ENCODE measurements at regions not wholly inside any gene's neighbourhood (a gene's known extent, or its start where the extent isn't known, plus 50 kb on each side); places are given as distances from the start of the nearest gene placed in this dataset.
A peak's percentile ranks its signal among the peaks of the same experiment; 100 is the strongest.

DNA sequence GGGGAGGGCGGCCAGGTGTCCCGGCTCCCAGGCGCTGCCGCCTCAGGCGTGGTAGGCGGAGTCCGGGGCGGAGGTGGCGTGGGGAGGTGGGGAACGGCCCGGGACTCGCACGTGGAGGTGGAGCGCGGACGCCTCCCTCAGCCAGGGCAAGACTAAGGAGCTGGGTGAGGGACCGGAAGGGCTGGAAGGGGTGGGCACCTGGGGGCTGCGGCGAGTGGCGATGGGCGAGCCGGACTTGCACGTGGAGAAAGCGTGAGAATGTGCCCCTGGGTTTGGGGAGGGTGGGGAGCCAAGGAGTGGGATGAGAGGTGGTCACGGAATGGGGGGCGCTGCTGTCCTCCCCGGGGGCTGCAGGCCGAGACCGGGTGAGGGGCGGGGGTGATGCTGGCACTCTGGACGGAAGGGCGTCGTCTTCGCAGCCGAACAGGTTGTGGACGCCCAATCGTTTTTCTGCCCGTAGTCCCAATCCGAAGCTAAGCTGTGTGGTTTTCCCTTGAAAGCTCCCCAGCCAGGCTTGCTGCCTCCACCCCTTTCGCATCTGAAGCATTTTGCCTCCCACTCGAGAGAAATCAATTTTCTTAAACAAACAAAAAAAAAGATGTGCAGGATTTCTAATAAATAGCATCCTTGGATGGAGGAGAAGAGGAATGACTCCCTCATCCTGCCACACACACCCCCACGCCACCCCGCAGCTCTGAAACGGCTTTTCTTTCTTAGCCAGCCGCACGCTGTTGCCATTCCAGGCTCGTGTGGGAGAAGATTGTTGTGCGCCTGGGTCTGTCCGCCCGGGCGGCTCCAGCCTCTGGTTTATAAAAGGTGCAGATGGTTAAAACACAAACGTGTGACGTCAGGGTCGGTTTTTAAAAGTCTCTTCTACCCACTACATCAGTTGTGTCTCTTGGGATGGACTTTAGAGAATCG is 62.5 kb upstream of the ANKRD28 start:
- Histone ChIP-seq H3K79me2 (ENCODE audit: insufficient read depth, low read depth) (peaks cover 13% of the 10 kb centered on the region; the same call in 1 of the 2 replicates), H4K20me1 (ENCODE audit: insufficient read depth) (no peaks in the 10 kb centered on the region), H3K4me3 (IDR thresholded peaks at IDR 0.05; ENCODE audit: insufficient read depth, low read depth, low read length) (peak overlapping the region; percentile 71), H3K9ac (peak overlapping the region; percentile 66; the same call in 1 of the 2 replicates), H2AFZ (ENCODE audit: low read depth) (peak overlapping the region; percentile 69), H3K4me1 (ENCODE audit: low read depth, poor library complexity, severe bottlenecking) (peaks cover 10% of the 10 kb centered on the region), H3K4me2 (peak overlapping the region; percentile 64), H3K27me3 (ENCODE audit: insufficient read depth, low read depth) (no peaks in the 10 kb centered on the region), H3K27ac (peak overlapping the region; percentile 51; the same call in 1 of the 2 replicates), H3K36me3 (ENCODE audit: insufficient read depth) (no peaks in the 10 kb centered on the region)
- no peak for TF ChIP-seq CTCF (conservative IDR thresholded peaks at IDR 0.05; ENCODE audit: low read depth, low read length)

GRCh38 chr3:15861163-15861562 is 63.4 kb upstream of the ANKRD28 start:
- H3K4me2 ChIP-seq: peak overlapping the region; percentile 64; the same call in 1 of the 2 replicates
- no peak overlapping the region for H3K9ac ChIP-seq
- peaks cover 13% of the 10 kb centered on the region; the same call in 1 of the 2 replicates for H3K79me2 ChIP-seq (ENCODE audit: insufficient read depth, low read depth)
- H3K27ac ChIP-seq: no peak overlapping the region
- no peaks in the 10 kb centered on the region for H3K27me3 ChIP-seq (ENCODE audit: insufficient read depth, low read depth)
- no peak for TF ChIP-seq CTCF (conservative IDR thresholded peaks at IDR 0.05; ENCODE audit: low read depth, low read length)
- H3K4me3 ChIP-seq (IDR thresholded peaks at IDR 0.05; ENCODE audit: insufficient read depth, low read depth, low read length): peak overlapping the region; percentile 15
- no peaks in the 10 kb centered on the region for H3K36me3 ChIP-seq (ENCODE audit: insufficient read depth)
- no peak overlapping the region for H2AFZ ChIP-seq (ENCODE audit: low read depth)
- no peaks in the 10 kb centered on the region for H4K20me1 ChIP-seq (ENCODE audit: insufficient read depth)
- peaks cover 10% of the 10 kb centered on the region for H3K4me1 ChIP-seq (ENCODE audit: low read depth, poor library complexity, severe bottlenecking)

DNA sequence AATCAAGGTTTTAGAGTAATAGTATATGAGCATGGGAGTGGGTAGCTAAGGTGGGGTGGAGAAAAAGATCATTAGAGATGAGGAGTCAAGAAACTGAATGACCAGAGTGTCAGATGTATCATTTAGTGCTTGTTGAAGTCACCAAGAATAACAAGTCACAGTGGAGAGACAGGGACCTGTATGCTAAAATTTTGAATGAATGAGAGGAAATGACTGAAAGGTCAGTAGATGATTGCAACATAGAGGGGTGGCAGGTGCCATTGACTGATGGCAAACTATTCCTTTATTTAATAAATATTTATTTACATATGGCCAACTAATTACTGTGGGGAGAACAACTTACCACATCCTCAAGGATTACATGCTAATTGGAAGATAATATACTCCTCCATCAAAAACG is 75.0 kb upstream of the ANKRD28 start:
- H2AFZ ChIP-seq (ENCODE audit: low read depth): no peak overlapping the region
- no peak overlapping the region for H3K9ac ChIP-seq
- no peaks in the 10 kb centered on the region for H3K27me3 ChIP-seq (ENCODE audit: insufficient read depth, low read depth)
- TF ChIP-seq CTCF (conservative IDR thresholded peaks at IDR 0.05; ENCODE audit: low read depth, low read length): no peak
- H3K27ac ChIP-seq: no peak overlapping the region
- H3K4me2 ChIP-seq: no peak overlapping the region
- no peaks in the 10 kb centered on the region for H3K36me3 ChIP-seq (ENCODE audit: insufficient read depth)
- H3K79me2 ChIP-seq (ENCODE audit: insufficient read depth, low read depth): no peaks in the 10 kb centered on the region
- no peaks in the 10 kb centered on the region for H3K4me1 ChIP-seq (ENCODE audit: low read depth, poor library complexity, severe bottlenecking)
- no peak overlapping the region for H3K4me3 ChIP-seq (IDR thresholded peaks at IDR 0.05; ENCODE audit: insufficient read depth, low read depth, low read length)
- H4K20me1 ChIP-seq (ENCODE audit: insufficient read depth): no peaks in the 10 kb centered on the region

GRCh38 chr3:15873415-15873814 is 75.6 kb upstream of the ANKRD28 start:
- Histone ChIP-seq H2AFZ (ENCODE audit: low read depth) (no peak overlapping the region), H3K4me1 (ENCODE audit: low read depth, poor library complexity, severe bottlenecking) (no peaks in the 10 kb centered on the region), H3K4me2 (no peak overlapping the region), H3K27ac (no peak overlapping the region), H3K27me3 (ENCODE audit: insufficient read depth, low read depth) (no peaks in the 10 kb centered on the region), H3K79me2 (ENCODE audit: insufficient read depth, low read depth) (no peaks in the 10 kb centered on the region), H4K20me1 (ENCODE audit: insufficient read depth) (no peaks in the 10 kb centered on the region), H3K4me3 (IDR thresholded peaks at IDR 0.05; ENCODE audit: insufficient read depth, low read depth, low read length) (no peak overlapping the region), H3K9ac (no peak overlapping the region), H3K36me3 (ENCODE audit: insufficient read depth) (no peaks in the 10 kb centered on the region)
- TF ChIP-seq CTCF (conservative IDR thresholded peaks at IDR 0.05; ENCODE audit: low read depth, low read length): no peak
